ENCODE measurements at regions not wholly inside any gene's neighbourhood (a gene's known extent, or its start where the extent isn't known, plus 50 kb on each side); places are given as distances from the start of the nearest gene placed in this dataset.

- DNase-seq (ENCODE audit: low spot score), result no peak
- peaks cover 3% of the 10 kb centered on the region for H3K27me3 Mint-ChIP-seq (ENCODE audit: low read depth)
Observed at GRCh38 chr20:58025233-58025632, 203.2 kb downstream of the ANKRD60 start.

DNA sequence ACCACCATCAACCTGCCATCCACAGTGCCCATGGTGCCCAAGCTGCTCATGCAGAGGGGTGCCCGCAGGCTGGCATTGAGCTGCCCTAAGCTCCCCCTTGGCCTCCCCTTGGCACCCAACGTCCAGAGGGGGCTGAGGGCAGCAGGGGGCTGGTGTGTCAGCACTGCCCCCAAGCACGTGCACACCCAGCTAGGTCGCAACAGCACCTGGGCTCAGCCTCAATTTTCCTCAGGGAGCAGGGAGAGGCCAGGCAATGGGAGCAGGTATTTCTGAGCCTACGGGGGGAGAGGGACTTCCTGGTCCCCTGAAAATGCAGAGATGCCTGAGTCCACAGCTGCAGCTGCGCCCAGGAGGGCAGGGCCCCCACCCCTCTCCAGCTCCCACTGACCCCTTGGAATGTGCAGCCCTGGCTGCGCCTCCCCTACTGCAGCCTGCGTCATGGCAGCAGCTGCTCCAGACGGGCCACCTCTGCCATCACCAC, 204.2 kb downstream of the ANKRD60 start:
- H3K4me1 Mint-ChIP-seq (ENCODE audit: low read depth), result peaks cover 32% of the 10 kb centered on the region
- H3K4me3 Mint-ChIP-seq (ENCODE audit: unreplicated experiment), result no peak overlapping the region
- H3K27ac Mint-ChIP-seq (ENCODE audit: unreplicated experiment), result no peak overlapping the region
- H3K36me3 Mint-ChIP-seq (ENCODE audit: low read depth), result no peaks in the 10 kb centered on the region
- TF ChIP-seq CTCF (IDR thresholded peaks at IDR 0.05), result no peak
- H3K9me3 Mint-ChIP-seq (ENCODE audit: low read depth), result no peaks in the 10 kb centered on the region
- no peak for DNase-seq (ENCODE audit: low spot score)
- no peaks in the 10 kb centered on the region for H3K27me3 Mint-ChIP-seq (ENCODE audit: low read depth)

More at GRCh38 chr20:58025233-58025632, 203.2 kb downstream of the ANKRD60 start:
- TF ChIP-seq CTCF (IDR thresholded peaks at IDR 0.05), result no peak
- Mint-ChIP-seq H3K9me3 (ENCODE audit: low read depth) (no peaks in the 10 kb centered on the region), H3K36me3 (ENCODE audit: low read depth) (no peaks in the 10 kb centered on the region), H3K27ac (ENCODE audit: unreplicated experiment) (peak overlapping the region; percentile 22), H3K4me1 (ENCODE audit: low read depth) (peaks cover 22% of the 10 kb centered on the region), H3K4me3 (ENCODE audit: unreplicated experiment) (no peak overlapping the region)

DNA sequence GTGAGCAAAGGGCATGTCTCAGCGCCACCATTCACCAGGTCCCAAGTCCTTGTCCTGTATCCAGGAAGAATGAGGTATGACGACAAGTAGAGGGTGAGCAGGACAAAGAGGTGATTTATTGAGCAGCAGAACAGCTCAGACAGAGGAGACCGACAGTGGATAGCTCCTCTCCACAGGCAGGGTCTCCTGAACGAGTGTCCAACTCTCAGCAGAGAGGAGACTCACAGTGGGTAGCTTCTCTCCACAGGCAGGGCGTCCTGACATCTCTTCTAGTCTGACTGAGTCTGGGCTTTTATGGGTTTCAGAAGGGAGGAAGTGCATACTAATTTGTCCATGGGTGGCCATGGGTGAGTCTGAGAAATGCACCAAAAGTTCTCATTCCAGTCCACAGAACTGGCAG, 204.7 kb downstream of the ANKRD60 start:
- Mint-ChIP-seq H3K4me1 (ENCODE audit: low read depth) (peaks cover 37% of the 10 kb centered on the region), H3K36me3 (ENCODE audit: low read depth) (no peaks in the 10 kb centered on the region)

DNA sequence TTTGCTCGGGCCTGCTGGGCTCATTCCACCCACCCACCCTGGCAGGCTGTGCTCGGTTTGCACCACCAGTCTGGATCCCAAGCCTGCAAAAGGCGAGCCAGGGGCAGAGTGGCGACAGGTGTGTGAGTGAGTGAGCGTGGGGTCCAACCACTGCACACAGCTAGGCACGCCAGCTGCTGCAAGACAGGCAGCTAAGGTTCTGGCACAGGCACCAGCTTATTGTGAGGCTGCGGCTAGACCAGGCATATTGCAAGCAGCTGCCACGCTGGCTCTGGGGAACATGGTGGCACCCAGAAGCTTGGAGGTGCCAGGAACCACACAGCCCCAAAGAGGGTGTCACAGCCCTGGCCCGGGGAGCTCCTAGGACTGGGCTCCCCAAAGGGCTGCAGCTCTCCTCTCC, 205.1 kb downstream of the ANKRD60 start:
- Mint-ChIP-seq H3K4me1 (ENCODE audit: low read depth) (peaks cover 41% of the 10 kb centered on the region), H3K9me3 (ENCODE audit: low read depth) (no peaks in the 10 kb centered on the region), H3K27ac (ENCODE audit: unreplicated experiment) (no peak overlapping the region), H3K4me3 (ENCODE audit: unreplicated experiment) (no peak overlapping the region), H3K27me3 (ENCODE audit: low read depth) (no peaks in the 10 kb centered on the region), H3K36me3 (ENCODE audit: low read depth) (no peaks in the 10 kb centered on the region)
- no peak for DNase-seq (ENCODE audit: low spot score)
- TF ChIP-seq CTCF (IDR thresholded peaks at IDR 0.05), result no peak

More for the DNA sequence above, 204.7 kb downstream of the ANKRD60 start:
- no peak for DNase-seq (ENCODE audit: low spot score)
- Mint-ChIP-seq H3K27me3 (ENCODE audit: low read depth) (no peaks in the 10 kb centered on the region), H3K27ac (ENCODE audit: unreplicated experiment) (no peak overlapping the region), H3K4me3 (ENCODE audit: unreplicated experiment) (no peak overlapping the region), H3K9me3 (ENCODE audit: low read depth) (no peaks in the 10 kb centered on the region)
- no peak for TF ChIP-seq CTCF (IDR thresholded peaks at IDR 0.05)

DNA sequence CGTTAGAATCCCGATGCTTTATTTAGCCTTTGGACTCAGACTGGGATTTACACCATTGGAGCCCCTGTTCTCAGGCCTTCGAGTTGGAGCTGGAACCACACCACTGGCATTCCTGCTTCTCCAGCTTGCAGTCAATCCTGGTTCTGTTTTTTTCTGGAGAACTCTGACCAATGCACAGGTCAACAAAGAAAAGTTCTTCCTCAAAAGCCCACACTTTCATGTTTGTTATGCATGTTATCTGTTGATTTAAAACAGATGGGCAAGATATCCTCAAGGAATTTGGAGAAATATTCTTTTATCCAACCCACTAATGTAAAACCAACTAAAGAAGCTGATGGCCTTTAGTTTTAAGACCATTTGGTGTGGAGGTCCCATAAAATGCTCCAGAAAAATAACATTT, 205.7 kb downstream of the ANKRD60 start:
- H3K4me3 Mint-ChIP-seq (ENCODE audit: unreplicated experiment), result no peak overlapping the region

More for the DNA sequence above, 205.7 kb downstream of the ANKRD60 start:
- Mint-ChIP-seq H3K36me3 (ENCODE audit: low read depth) (no peaks in the 10 kb centered on the region), H3K9me3 (ENCODE audit: low read depth) (no peaks in the 10 kb centered on the region), H3K27me3 (ENCODE audit: low read depth) (no peaks in the 10 kb centered on the region), H3K27ac (ENCODE audit: unreplicated experiment) (no peak overlapping the region), H3K4me1 (ENCODE audit: low read depth) (peaks cover 47% of the 10 kb centered on the region)
- no peak for TF ChIP-seq CTCF (IDR thresholded peaks at IDR 0.05)
- DNase-seq (ENCODE audit: low spot score), result no peak

Measured in chondrocyte (in vitro differentiated cells).